Prostate gland (tissue), 2 donors: ENCODE measurements at regions not wholly inside any gene's neighbourhood (a gene's known extent, or its start where the extent isn't known, plus 50 kb on each side); places are given as distances from the start of the nearest gene placed in this dataset.

Source experiments
- DNase-seq: peaks from one replicate; pipeline ENCODE4 v3.0.0-alpha.2; 2019; ENCODE audit warnings: low spot score
- H3K27ac ChIP-seq, 2 donors: fragments of 200-600 bp; sonication (generic); 2 replicates each; pipeline ENCODE4 v1.5.1; 2017 to 2019
- H3K27me3 ChIP-seq: fragments of 200-600 bp; sonication (generic); replicated peaks from 2 replicates; pipeline ENCODE4 v1.5.1; 2019; ENCODE audit not compliant: insufficient read depth
- H3K36me3 ChIP-seq, 2 donors: fragments of 200-600 bp; sonication (generic); 1 replicate in 1 of 2; 2 replicates in 1 of 2; pipeline versions ENCODE4 v1.5.1 to v1.8.1; 2017 to 2019
- H3K4me1 ChIP-seq: fragments of 200-600 bp; sonication (generic); replicated peaks from 2 replicates; pipeline ENCODE4 v1.5.1; 2019
- H3K4me3 ChIP-seq, 2 donors: fragments of 200-600 bp; sonication (generic); 2 replicates each; pipeline ENCODE4 v1.5.1; 2017 to 2019
- H3K9me3 ChIP-seq: fragments of 200-600 bp; sonication (generic); 2 replicates; pipeline ENCODE4 v1.5.1; 2017
- CTCF ChIP-seq, 4 experiments: fragments of 200-600 bp in 2 of 4; fragments of 450-650 bp in 2 of 4; sonication (generic) in 2 of 4; IDR thresholded peaks; 1 replicate in 3 of 4; 2 replicates in 1 of 4; pipeline ENCODE4 v1.5.1; 2016 to 2019; ENCODE audit warnings: antibody characterized with exemption in 4 of 4, mild to moderate bottlenecking in 2 of 4, moderate library complexity in 2 of 4
- POLR2A ChIP-seq: fragments of 450-650 bp; IDR thresholded peaks from one replicate; pipeline ENCODE4 v1.6.1; 2016; ENCODE audit warnings: antibody characterized with exemption, mild to moderate bottlenecking
- POLR2AphosphoS5 ChIP-seq: sonication (generic); formaldehyde crosslinking; IDR thresholded peaks from one replicate; pipeline ENCODE4 v1.6.1; 2017; ENCODE audit warnings: antibody characterized with exemption
- WGBS: methylation state at CpG from one replicate; pipeline ENCODE4 v1.1.5; 2018; 5-methylcytosine and 5-hydroxymethylcytosine counted together
- intact Hi-C: fragments of 100-400 bp; cut with DNase I; formaldehyde crosslinking; loops from one replicate; pipeline ENCODE4 v1.14.2; 2022

GRCh38 chr9:87007711-87008366, 60.5 kb upstream of the GAS1 start:
- intact Hi-C loops, result no loop called here
- no peaks in the 10 kb centered on the region for H3K36me3 ChIP-seq
- TF ChIP-seq POLR2A (no peak), POLR2AphosphoS5 (peak; percentile 2), CTCF (IDR thresholded peaks at IDR 0.05) (no peak)
- no peaks in the 10 kb centered on the region for H3K27me3 ChIP-seq
- H3K4me1 ChIP-seq, result no peaks in the 10 kb centered on the region
- H3K27ac ChIP-seq, result peak overlapping the region; percentile 28 to 36
- no peak for DNase-seq
- H3K9me3 ChIP-seq, result no peaks in the 10 kb centered on the region
- WGBS, result 26% methylated on average over 4 of the region's 4 CpGs
- no peak overlapping the region for H3K4me3 ChIP-seq

- WGBS, result 23% methylated on average over 4 of the region's 4 CpGs
- no peak for DNase-seq
- Histone ChIP-seq H3K27ac (peak overlapping the region in 1 of 2 donors; percentile 28), H3K4me1 (no peaks in the 10 kb centered on the region), H3K27me3 (no peaks in the 10 kb centered on the region), H3K36me3 (no peaks in the 10 kb centered on the region), H3K9me3 (no peaks in the 10 kb centered on the region), H3K4me3 (no peak overlapping the region)
- no peak for TF ChIP-seq CTCF (IDR thresholded peaks at IDR 0.05)
- TF ChIP-seq POLR2A, result no peak
- no peak for TF ChIP-seq POLR2AphosphoS5
- intact Hi-C loops, result no loop called here
Measured at GRCh38 chr9:87008667-87009066, 61.4 kb upstream of the GAS1 start.

- 94% methylated on average over 3 of the region's 3 CpGs for WGBS
- intact Hi-C loops, result no loop called here
- Histone ChIP-seq H3K27me3 (no peaks in the 10 kb centered on the region), H3K36me3 (no peaks in the 10 kb centered on the region), H3K27ac (no peak overlapping the region), H3K4me3 (no peak overlapping the region), H3K9me3 (no peaks in the 10 kb centered on the region), H3K4me1 (no peaks in the 10 kb centered on the region)
- TF ChIP-seq POLR2A (no peak), CTCF (IDR thresholded peaks at IDR 0.05) (no peak), POLR2AphosphoS5 (no peak)
- no peak for DNase-seq
Measured at GRCh38 chr9:87010626-87011025, 63.3 kb upstream of the GAS1 start.

GRCh38 chr9:87011551-87011950, 64.2 kb upstream of the GAS1 start:
- no peaks in the 10 kb centered on the region for H3K4me1 ChIP-seq
- no peaks in the 10 kb centered on the region for H3K9me3 ChIP-seq
- H3K27ac ChIP-seq, result no peak overlapping the region
- H3K27me3 ChIP-seq, result no peaks in the 10 kb centered on the region
- WGBS, result 95% methylated on average over 22 of the region's 22 CpGs
- no peak for DNase-seq
- H3K36me3 ChIP-seq, result no peaks in the 10 kb centered on the region
- TF ChIP-seq CTCF (IDR thresholded peaks at IDR 0.05), result no peak
- intact Hi-C loops, result no loop called here
- H3K4me3 ChIP-seq, result no peak overlapping the region

GRCh38 chr9:87013490-87013889, 66.2 kb upstream of the GAS1 start:
- intact Hi-C loops, result no loop called here

More at GRCh38 chr9:87013490-87013889, 66.2 kb upstream of the GAS1 start:
- DNase-seq, result no peak
- Histone ChIP-seq H3K4me1 (no peaks in the 10 kb centered on the region), H3K36me3 (no peaks in the 10 kb centered on the region), H3K27me3 (no peaks in the 10 kb centered on the region), H3K27ac (no peak overlapping the region), H3K9me3 (no peaks in the 10 kb centered on the region), H3K4me3 (no peak overlapping the region)
- TF ChIP-seq CTCF (IDR thresholded peaks at IDR 0.05), result no peak
- no peak for TF ChIP-seq POLR2A
- no peak for TF ChIP-seq POLR2AphosphoS5
- WGBS, result 98% methylated on average over 3 of the region's 3 CpGs
